Retinal pigment epithelial cell (primary cell): ENCODE measurements at regions not wholly inside any gene's neighbourhood (a gene's known extent, or its start where the extent isn't known, plus 50 kb on each side); places are given as distances from the start of the nearest gene placed in this dataset.
A peak's percentile ranks its signal among the peaks of the same experiment; 100 is the strongest.

Source experiments
- DNase-seq: peaks from one replicate; pipeline ENCODE4 v3.0.0-alpha.2; 2010; ENCODE audit warnings: low read depth
- H3K4me3 ChIP-seq: 2 replicates; pipeline ENCODE4 v1.5.1; 2011; ENCODE audit warnings: mild to moderate bottlenecking, low read length, control low read depth, moderate library complexity
- TF ChIP-seq, protein P1 (sequence below): conservative IDR thresholded peaks from 2 replicates; pipeline ENCODE4 v1.5.1; 2011; ENCODE audit warnings: low read depth, low read length, control low read depth, inconsistent platforms

GRCh38 chr14:42013153-42013552, 406.5 kb downstream of the LRFN5 start:
- no peak overlapping the region for H3K4me3 ChIP-seq
- TF ChIP-seq, protein P1, sequence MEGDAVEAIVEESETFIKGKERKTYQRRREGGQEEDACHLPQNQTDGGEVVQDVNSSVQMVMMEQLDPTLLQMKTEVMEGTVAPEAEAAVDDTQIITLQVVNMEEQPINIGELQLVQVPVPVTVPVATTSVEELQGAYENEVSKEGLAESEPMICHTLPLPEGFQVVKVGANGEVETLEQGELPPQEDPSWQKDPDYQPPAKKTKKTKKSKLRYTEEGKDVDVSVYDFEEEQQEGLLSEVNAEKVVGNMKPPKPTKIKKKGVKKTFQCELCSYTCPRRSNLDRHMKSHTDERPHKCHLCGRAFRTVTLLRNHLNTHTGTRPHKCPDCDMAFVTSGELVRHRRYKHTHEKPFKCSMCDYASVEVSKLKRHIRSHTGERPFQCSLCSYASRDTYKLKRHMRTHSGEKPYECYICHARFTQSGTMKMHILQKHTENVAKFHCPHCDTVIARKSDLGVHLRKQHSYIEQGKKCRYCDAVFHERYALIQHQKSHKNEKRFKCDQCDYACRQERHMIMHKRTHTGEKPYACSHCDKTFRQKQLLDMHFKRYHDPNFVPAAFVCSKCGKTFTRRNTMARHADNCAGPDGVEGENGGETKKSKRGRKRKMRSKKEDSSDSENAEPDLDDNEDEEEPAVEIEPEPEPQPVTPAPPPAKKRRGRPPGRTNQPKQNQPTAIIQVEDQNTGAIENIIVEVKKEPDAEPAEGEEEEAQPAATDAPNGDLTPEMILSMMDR = no peak
- DNase-seq = no peak

DNA sequence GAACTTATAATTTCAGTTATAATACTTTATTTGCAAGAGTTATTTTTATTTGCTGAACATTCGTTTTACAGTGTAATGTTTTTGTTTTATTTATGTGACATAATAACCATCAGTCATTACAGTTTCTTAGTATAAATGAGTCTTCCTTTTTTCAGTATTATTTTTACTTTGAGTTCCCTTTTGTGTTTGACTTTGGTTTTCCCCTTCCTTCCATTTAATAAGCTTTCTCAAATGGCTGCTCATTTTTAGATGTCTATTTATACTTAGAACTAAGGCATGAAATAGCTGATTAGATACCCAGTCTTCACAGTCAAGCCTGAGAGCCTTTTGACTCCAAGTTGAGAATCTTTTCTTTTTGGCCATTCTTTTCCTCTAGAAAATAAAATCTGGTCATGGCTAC, 404.5 kb downstream of the LRFN5 start:
- no peak for DNase-seq
- TF ChIP-seq, protein P1 = no peak
- no peak overlapping the region for H3K4me3 ChIP-seq

- no peak overlapping the region for H3K4me3 ChIP-seq
- TF ChIP-seq, protein P1 = no peak
- no peak for DNase-seq
These were observed 397.6 kb downstream of the LRFN5 start for GRCh38 chr14:42004321-42004720.

GRCh38 chr14:42002141-42002540, 395.5 kb downstream of the LRFN5 start:
- no peak overlapping the region for H3K4me3 ChIP-seq

GRCh38 chr14:42001431-42001830, 394.8 kb downstream of the LRFN5 start:
- no peak for DNase-seq
- TF ChIP-seq, protein P1 = no peak
- no peak overlapping the region for H3K4me3 ChIP-seq

More at GRCh38 chr14:42002141-42002540, 395.5 kb downstream of the LRFN5 start:
- TF ChIP-seq, protein P1 = no peak
- peak; percentile 62 for DNase-seq

DNA sequence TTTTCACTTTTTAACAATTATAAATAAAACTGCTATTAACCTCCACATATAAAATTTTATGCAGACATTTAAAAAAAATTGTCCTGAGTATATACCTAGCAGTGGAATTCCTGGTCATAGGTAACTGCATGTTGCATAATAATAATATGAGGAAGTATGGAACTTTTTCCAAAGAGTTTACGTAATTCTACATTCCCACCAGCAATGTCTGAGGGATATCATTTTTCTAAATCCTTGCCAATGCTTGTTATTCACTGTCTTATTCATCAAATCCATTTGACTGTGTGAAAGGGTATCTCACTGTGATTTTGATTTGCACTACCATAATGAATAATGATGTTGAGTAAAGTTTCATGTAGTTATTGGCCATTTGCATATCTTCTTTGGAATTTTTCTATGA, 393.8 kb downstream of the LRFN5 start:
- no peak overlapping the region for H3K4me3 ChIP-seq
- DNase-seq = no peak
- TF ChIP-seq, protein P1 = no peak

- H3K4me3 ChIP-seq = no peak overlapping the region
- no peak for DNase-seq
- TF ChIP-seq, protein P1 = no peak
These were observed 387.0 kb downstream of the LRFN5 start for GRCh38 chr14:41993687-41994086.
